B cell (primary cell): ENCODE measurements at regions not wholly inside any gene's neighbourhood (a gene's known extent, or its start where the extent isn't known, plus 50 kb on each side); places are given as distances from the start of the nearest gene placed in this dataset.
"Not testable (repeated sequence)": the region's sequence is repeated elsewhere in the genome, so short reads cannot be mapped to it uniquely, and the experiment has no call there.

Experiments used
- ATAC-seq: fragments of 200-7000 bp; cut with Tn5 transposase; one replicate; pipeline ENCODE4 v1.10.0; 2021; ENCODE audit warnings: low read depth, mild to moderate bottlenecking, moderate number of reproducible peaks, moderate library complexity
- CTCF ChIA-PET: fragments of 350-600 bp; sonication (Branson Sonifier 250); formaldehyde crosslinking; loops from one replicate; lab custom pipeline; 2021; ENCODE audit warnings: antibody characterized with exemption, inconsistent platforms; lab: Charles Lee
- POLR2A ChIA-PET: fragments of 350-600 bp; sonication (Branson Sonifier 250); formaldehyde crosslinking; loops from one replicate; lab custom pipeline; 2021; ENCODE audit warnings: antibody characterized with exemption; lab: Charles Lee
- DNase-seq: peaks from one replicate; pipeline ENCODE4 v3.0.0; 2013
- H2AFZ ChIP-seq: 2 replicates; pipeline ENCODE4 v1.6.1; 2012; ENCODE audit warnings: mild to moderate bottlenecking, low read depth, low read length; ENCODE audit not compliant: insufficient read depth, poor library complexity, severe bottlenecking
- H3K27ac ChIP-seq, 2 donors: 1 replicate in 1 of 2; 2 replicates in 1 of 2; pipeline ENCODE4 v1.5.1; 2012 to 2013; ENCODE audit warnings: low read length in 2 of 2, mild to moderate bottlenecking in 2 of 2, moderate library complexity in 1 of 2
- H3K27me3 ChIP-seq, 4 experiments: fragments of 200-600 bp in 1 of 4; sonication (generic) in 1 of 4; replicated peaks in 1 of 4; 1 replicate in 2 of 4; 2 replicates in 2 of 4; pipeline versions ENCODE4 v1.6.1 to v1.7.0; 2013 to 2016; ENCODE audit warnings: low read length in 3 of 4, mild to moderate bottlenecking in 2 of 4, mixed read lengths in 1 of 4, moderate library complexity in 1 of 4; ENCODE audit not compliant: insufficient read depth in 4 of 4, control insufficient read depth in 3 of 4; ENCODE audit errors: control extremely low read depth in 1 of 4
- H3K36me3 ChIP-seq, 2 experiments: replicated peaks in 1 of 2; 1 replicate in 1 of 2; 2 replicates in 1 of 2; pipeline versions ENCODE4 v1.6.1 to v1.7.1; 2013; ENCODE audit warnings: low read length in 1 of 2; ENCODE audit not compliant: insufficient read depth in 2 of 2, control insufficient read depth in 1 of 2; ENCODE audit errors: control extremely low read depth in 1 of 2, extremely low read depth in 1 of 2
- H3K4me1 ChIP-seq, 2 donors: fragments of 200-600 bp in 1 of 2; sonication (generic) in 1 of 2; 1 replicate in 1 of 2; 2 replicates in 1 of 2; pipeline versions ENCODE4 v1.5.1 to v1.6.1; 2013 to 2017; ENCODE audit warnings: low read length in 2 of 2; ENCODE audit not compliant: control insufficient read depth in 2 of 2, insufficient read depth in 2 of 2
- H3K4me2 ChIP-seq: replicated peaks from 2 replicates; pipeline ENCODE3; 2012; ENCODE audit warnings: mild to moderate bottlenecking, low read depth, low read length; ENCODE audit not compliant: poor library complexity, severe bottlenecking
- H3K4me3 ChIP-seq, 5 experiments: fragments of 200-600 bp in 1 of 5; sonication (generic) in 1 of 5; 1 replicate in 3 of 5; 2 replicates in 2 of 5; pipeline versions ENCODE4 v1.5.1 to v1.7.0; 2011 to 2016; ENCODE audit warnings: low read length in 4 of 5, mild to moderate bottlenecking in 4 of 5, low read depth in 2 of 5, control low read depth in 1 of 5, moderate library complexity in 1 of 5; ENCODE audit not compliant: insufficient read depth in 1 of 5; ENCODE audit errors: control extremely low read depth in 1 of 5, extremely low read depth in 1 of 5
- H3K79me2 ChIP-seq: fragments of 200-600 bp; sonication (generic); one replicate; pipeline ENCODE4 v1.6.0; 2016; ENCODE audit warnings: low read length; ENCODE audit not compliant: control insufficient read depth, insufficient read depth
- H3K9ac ChIP-seq: fragments of 200-600 bp; sonication (generic); 2 replicates; pipeline ENCODE4 v1.6.1; 2017; ENCODE audit warnings: mild to moderate bottlenecking, low read length, moderate library complexity
- H3K9me3 ChIP-seq, 3 donors: one replicate each; pipeline versions ENCODE4 v1.6.1 to v1.7.1; 2013; ENCODE audit warnings: low read length in 2 of 3; ENCODE audit not compliant: control insufficient read depth in 2 of 3, insufficient read depth in 1 of 3; ENCODE audit errors: control extremely low read depth in 1 of 3
- H4K20me1 ChIP-seq: 2 replicates; pipeline ENCODE4 v1.6.0; 2012; ENCODE audit warnings: mild to moderate bottlenecking, low read length; ENCODE audit not compliant: insufficient read depth, control insufficient read depth, poor library complexity, severe bottlenecking
- H3K27ac Mint-ChIP-seq: one replicate; pipeline ENCODE4 v1.8.0; 2021; ENCODE audit warnings: mixed read lengths
- H3K27me3 Mint-ChIP-seq: one replicate; pipeline ENCODE4 v1.8.0; 2021; ENCODE audit warnings: mixed read lengths
- H3K4me1 Mint-ChIP-seq: one replicate; pipeline ENCODE4 v1.8.0; 2021; ENCODE audit warnings: mixed read lengths
- H3K4me3 Mint-ChIP-seq: one replicate; pipeline ENCODE4 v1.8.0; 2021; ENCODE audit warnings: mixed read lengths
- H3K9me3 Mint-ChIP-seq: one replicate; pipeline ENCODE4 v1.8.0; 2022; ENCODE audit warnings: mixed read lengths; ENCODE audit not compliant: insufficient read depth
- CTCF ChIP-seq: fragments of 200-600 bp; IDR thresholded peaks from one replicate; pipeline ENCODE4 v1.8.0; 2022; ENCODE audit warnings: antibody characterized with exemption, mild to moderate bottlenecking
- EZH2 ChIP-seq: IDR thresholded peaks from 2 replicates; pipeline ENCODE4 v1.6.1; 2012; ENCODE audit warnings: borderline replicate concordance, low read depth, mild to moderate bottlenecking, moderate library complexity, low read length; ENCODE audit not compliant: insufficient read depth, poor library complexity, severe bottlenecking
- WGBS: methylation state at CpG from one replicate; pipeline ENCODE4 v1.1.5; 2013; ENCODE audit warnings: missing lambda C conversion rate; ENCODE audit not compliant: insufficient coverage; 5-methylcytosine and 5-hydroxymethylcytosine counted together
- intact Hi-C: fragments of 100-400 bp; cut with micrococcal nuclease; formaldehyde crosslinking; loops from one replicate; pipeline ENCODE4 v1.10.0; 2022

GRCh38 chr10:31664803-31665202 lies 263.8 kb downstream of the ARHGAP12 start:
- no peaks in the 10 kb centered on the region for H3K27me3 Mint-ChIP-seq
- intact Hi-C loops: no loop called here
- ATAC-seq: no peak

GRCh38 chr10:31664071-31664470 lies 264.6 kb downstream of the ARHGAP12 start:
- WGBS: 100% methylated on average over 5 of the region's 9 CpGs
- H3K27me3 Mint-ChIP-seq, H3K9me3 Mint-ChIP-seq, H3K27me3 ChIP-seq, H4K20me1 ChIP-seq, intact Hi-C loops, H3K4me2 ChIP-seq, H3K79me2 ChIP-seq, H2AFZ ChIP-seq, H3K9ac ChIP-seq, H3K27ac Mint-ChIP-seq, POLR2A ChIA-PET, H3K27ac ChIP-seq, H3K4me3 Mint-ChIP-seq, H3K36me3 ChIP-seq, H3K4me1 Mint-ChIP-seq, CTCF ChIA-PET, ATAC-seq, DNase-seq, H3K4me1 ChIP-seq, H3K4me3 ChIP-seq, H3K9me3 ChIP-seq: not testable (repeated sequence)

More at GRCh38 chr10:31664803-31665202, 263.8 kb downstream of the ARHGAP12 start:
- no peak for DNase-seq
- H3K9me3 Mint-ChIP-seq: no peaks in the 10 kb centered on the region
- ChIA-PET POLR2A (no interaction called here), CTCF (no interaction called here)
- WGBS: 79% methylated on average over 4 of the region's 5 CpGs
- no peak overlapping the region for H2AFZ ChIP-seq
- H3K9me3 ChIP-seq: no peaks in the 10 kb centered on the region
- H3K27ac ChIP-seq: no peak overlapping the region
- TF ChIP-seq EZH2: no peak
- no peak for TF ChIP-seq CTCF
- H4K20me1 ChIP-seq: no peaks in the 10 kb centered on the region
- H3K4me1 Mint-ChIP-seq: no peaks in the 10 kb centered on the region
- H3K27me3 ChIP-seq: no peaks in the 10 kb centered on the region
- no peak overlapping the region for H3K9ac ChIP-seq
- no peak overlapping the region for H3K4me3 ChIP-seq
- H3K4me2 ChIP-seq: no peak overlapping the region
- H3K4me1 ChIP-seq: no peaks in the 10 kb centered on the region
- H3K4me3 Mint-ChIP-seq: no peak overlapping the region
- H3K36me3 ChIP-seq: no peaks in the 10 kb centered on the region
- H3K79me2 ChIP-seq: no peaks in the 10 kb centered on the region
- H3K27ac Mint-ChIP-seq: no peak overlapping the region
